ENCODE measurements at regions not wholly inside any gene's neighbourhood (a gene's known extent, or its start where the extent isn't known, plus 50 kb on each side); places are given as distances from the start of the nearest gene placed in this dataset.

DNA sequence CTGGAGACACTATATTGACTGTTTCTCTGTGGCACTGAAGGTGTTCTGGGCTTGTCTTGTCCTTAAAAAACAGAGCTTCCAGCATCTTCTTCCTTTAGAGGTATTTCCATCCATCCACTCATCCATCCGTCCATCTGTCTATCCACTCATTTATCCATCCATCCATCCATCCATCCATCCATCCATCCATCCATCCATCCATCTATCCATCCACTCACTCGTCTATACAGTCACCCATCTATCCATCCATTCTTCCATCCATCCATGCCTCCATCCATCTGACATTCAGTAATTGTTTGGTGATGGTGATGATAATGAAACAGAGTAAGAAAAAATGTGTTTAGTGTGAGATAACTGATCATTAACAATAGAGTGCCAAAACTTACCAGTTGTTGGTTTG lies 334.8 kb downstream of the NSG2 start:
- DNase-seq, result no peak

DNA sequence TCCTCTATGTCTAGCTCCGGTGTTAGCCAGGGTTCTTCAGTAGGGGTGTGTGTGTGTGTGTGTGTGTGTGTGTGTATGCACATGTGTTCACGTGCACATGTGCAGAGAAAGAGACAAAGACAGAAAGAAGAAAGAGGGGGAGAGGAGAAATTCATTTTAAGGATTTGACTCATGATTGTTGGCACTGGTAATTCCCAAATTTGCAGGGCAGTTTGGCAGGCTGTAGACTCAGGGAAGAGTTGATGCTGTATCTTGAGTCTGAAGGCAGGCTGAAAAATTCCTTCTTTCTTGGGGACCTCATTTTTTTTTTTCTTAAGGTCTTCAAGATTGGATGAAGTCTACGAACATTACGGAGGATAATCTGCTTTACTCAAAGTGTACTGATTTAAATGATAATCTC lies 335.7 kb downstream of the NSG2 start:
- DNase-seq, result no peak

DNA sequence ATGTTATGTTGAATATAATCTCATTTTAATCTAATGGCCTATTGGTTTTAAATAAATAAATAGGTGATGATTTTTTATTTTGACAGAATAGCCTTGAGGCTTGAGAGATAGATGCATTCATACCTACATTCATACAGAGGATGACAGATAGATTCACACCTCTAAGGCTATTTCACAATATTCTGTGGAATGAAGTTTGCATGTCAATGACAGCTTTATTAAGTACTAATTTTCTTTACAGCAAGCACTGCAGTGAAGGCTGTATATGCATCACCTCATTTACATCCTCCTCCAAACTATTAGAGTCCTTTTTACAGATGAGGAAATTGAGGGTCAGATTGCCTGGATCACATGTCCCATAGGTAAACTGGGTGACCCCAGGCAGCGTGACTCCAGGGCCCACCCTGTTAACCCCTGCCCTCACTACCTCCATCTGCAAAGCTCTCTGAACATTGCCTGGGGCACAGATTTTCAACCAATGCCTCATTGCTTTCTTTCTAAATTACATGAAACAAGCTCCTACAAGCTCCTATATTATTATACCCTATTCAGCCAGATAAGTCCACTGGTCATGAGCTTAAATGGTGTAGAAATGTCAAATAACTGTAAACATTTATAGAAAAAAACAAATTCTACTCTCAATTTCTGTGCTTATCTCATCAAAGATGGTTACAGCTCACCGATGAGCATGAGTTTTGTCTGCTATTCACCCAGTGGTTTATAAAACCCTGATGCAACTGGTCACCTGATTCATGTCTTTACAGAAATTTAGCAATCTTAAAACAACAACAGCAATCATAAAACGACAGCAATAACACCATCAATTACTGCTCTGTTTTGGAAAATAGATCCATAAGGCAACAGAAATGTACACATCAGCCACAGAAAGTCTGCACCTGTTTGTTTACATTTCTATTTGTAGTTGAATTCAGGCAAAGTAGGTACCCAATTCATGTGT lies 338.0 kb downstream of the NSG2 start:
- DNase-seq, result no peak

DNA sequence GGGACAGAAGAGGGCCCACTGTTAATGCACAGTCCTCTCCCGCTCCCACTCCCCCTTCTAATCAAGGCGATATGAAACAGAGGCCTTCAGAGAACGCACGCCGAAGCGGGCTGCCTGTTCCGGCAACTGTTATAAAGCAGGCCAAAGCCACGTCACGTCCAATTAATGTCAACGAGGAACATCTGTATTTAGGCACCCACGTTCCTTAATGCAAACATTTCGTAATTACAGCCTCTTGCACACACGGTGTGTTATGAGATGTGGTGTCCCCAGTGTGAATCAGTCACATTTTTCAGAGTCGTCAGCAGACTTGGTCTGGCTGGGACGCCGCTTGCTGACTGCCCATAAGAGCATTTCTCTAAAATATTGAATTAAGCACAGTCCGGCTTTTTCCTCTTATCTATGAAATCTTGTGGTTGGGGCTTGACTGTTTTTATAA lies 339.0 kb downstream of the NSG2 start:
- no peak for DNase-seq

DNA sequence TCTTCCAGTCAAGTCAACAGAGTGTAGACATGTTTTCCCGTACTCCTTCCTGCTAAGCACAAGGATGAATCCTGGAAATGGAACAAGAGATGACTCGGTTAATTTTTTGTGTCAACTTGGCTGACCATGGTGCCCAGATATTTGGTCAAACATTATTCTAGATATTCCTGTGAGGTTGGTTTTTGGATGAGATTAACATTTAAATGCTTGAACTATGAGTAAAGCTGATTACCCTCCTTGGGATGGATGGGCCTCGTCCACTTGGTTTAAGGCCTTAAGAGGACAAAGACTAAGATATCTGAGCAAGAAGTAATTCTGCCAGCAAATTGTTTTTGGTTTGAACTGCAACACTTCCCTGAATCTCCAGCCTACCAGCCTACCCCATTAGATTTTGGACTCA lies 338.1 kb upstream of the MSX2 start:
- DNase-seq, result no peak

DNA sequence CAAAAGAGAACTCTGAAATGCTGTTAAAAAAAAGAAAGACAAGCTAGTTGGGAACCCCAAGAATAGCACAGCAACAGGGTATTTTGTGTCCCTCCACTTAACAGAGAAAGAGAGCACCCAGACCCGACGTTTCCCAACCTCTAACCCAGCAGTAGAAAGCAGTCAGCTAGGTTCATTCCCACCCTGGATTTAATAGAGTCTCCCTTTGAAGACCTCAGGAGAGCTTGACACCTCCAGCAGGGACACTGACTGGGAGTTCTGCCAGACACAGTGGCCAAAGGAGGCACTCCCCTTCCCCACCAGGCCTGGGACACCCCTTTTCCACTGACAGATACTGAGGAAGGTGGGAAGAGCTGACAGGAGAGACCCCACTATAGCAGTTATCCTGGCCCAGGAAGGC lies 337.5 kb upstream of the MSX2 start:
- DNase-seq, result no peak

DNA sequence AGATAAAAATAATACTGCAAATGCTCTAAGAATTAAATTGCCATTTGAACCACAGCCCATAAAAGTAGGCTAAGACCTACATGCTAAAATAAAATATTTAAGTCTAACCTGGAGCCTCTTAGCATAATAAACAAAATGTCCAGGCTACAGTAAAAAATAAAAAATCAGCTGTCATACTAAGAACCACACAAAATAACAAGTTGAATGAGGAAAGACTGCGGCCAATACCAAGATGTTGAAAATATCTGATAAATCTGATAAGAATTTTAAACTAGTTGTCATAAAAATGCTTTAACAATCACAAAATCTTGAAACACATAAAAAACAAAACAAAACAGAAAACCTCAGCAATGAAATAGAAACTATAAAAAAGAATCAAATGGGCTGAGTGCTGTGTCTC lies 336.9 kb upstream of the MSX2 start:
- DNase-seq, result no peak

DNA sequence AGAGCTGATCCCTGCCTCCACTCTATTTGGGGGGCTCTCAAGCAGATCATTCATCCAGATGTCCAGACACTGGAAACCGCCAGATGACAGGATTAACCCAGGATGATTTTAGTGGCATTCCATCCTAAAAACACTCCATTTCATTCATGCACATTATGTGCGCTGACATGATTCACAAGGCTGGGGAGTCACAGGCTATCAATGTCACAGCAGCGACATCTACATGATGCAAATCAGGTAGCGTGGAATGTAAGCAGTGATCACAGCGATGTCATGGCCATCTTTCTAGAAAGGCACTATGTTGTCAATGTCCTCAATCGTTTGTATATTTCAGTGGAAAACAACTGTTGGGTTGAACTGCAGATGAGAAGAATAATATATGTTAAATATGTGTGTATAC lies 331.5 kb upstream of the MSX2 start:
- no peak for DNase-seq

DNA sequence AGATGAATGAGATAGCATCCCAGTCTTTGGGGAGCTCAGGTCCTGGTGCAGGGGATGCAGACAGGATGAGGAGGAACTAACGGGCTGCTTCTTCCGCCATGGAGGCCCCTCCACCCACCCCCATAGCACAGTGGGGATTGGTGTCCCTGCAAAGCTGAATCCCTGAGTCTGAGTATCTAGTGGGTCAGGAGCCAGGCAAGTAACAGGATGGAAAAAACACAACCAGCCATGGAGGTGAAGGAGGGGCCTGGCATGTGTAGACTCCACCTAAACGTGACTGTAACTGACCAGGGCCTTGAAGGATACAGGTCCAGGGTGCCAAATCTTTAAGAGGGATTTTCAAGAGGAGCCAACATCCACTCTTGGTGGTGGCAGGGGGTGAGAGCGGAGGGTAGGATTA lies 327.8 kb upstream of the MSX2 start:
- no peak for DNase-seq

DNA sequence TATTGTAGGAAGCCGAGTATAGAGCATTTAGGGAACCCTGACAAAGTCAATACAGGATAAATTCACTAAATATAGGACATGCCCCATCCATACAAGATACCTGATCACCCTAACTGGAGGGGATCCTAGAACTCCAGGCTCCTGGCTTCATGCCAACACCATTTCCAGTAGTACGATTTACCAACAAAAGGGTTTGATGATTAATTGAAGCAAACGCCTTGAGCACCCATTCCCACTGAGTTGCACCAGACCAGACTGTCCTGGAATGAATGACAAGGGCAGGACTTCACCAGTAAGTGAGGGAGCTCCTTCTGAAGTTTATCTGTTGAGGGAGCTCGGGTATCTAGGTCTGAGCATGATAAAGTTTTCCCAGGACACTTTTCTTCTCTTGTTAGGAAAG lies 327.2 kb upstream of the MSX2 start:
- DNase-seq, result no peak

DNA sequence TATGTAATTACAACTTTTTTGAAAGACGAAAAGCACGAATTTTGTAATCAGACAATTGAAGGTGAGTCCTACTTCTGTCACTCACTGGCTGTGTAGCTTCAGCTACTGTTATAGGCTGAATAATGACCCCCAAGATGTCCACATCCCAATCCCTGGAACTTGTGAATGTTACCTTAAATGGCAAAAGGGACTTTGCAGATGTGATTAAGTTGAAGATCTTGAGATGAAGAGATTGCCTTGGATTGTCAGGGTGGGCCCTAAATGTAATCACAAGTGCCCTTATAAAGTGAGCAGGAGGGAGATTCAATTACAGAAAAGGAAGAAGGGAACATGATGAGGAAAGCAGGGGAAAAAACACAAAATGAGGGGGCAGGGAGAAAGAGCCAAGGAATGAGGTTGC lies 326.2 kb upstream of the MSX2 start:
- DNase-seq, result no peak

DNA sequence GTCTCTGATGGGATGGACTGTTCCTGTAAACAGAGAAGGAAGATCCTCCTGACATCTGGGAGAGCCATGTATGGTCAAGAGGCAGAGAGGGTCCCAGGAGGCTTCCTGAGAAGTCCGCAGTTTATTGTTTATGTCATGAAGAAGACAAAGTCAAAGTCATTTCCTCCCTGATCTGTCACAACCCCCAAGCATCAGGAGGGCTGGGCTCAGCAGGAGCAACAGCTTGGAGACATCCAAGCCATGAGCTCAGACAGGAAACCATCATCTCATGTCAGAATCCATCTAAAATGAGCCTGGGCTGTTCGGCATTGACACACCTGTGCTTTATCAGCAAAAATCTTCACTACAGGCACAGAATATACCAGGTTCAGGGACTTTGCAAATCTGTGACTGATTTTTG lies 325.0 kb upstream of the MSX2 start:
- DNase-seq, result no peak

DNA sequence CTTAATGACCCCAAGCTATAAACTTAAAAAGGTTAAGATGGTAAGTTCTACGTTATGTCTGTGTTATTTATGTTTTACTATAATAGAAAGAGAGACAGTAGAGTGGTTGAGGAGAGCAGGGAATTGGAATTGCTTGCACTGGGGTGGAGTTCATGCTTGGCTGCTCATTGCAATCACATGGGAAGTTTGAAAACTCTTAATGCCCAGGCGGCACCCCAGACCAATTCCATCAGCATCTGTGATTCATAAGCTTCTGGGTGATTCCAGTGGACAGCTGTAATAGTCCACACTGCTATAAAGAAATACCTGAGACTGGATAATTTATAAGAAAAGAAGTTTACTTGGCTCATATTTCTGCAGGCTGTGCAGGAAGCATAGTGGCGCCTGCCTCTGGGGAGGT lies 323.9 kb upstream of the MSX2 start:
- DNase-seq, result no peak

DNA sequence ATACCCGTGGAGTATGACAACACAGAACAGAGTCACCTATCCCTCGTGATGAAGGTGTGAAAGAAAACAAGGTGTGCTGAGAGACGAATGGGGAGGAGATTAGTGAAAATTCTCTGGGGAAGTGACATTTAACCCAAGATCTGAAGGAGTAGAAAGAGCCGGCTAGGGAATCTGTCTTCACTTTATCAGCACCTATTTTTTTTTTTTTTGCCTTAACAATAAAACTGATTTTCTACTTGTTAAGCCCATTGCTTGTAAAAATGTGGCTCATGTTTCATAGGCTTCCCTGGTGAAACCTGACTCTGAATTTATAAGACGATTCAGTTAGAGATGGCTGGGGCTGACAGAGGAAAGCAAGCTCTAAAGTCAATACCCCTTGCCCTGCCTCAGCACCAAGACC lies 322.6 kb upstream of the MSX2 start:
- no peak for DNase-seq

DNA sequence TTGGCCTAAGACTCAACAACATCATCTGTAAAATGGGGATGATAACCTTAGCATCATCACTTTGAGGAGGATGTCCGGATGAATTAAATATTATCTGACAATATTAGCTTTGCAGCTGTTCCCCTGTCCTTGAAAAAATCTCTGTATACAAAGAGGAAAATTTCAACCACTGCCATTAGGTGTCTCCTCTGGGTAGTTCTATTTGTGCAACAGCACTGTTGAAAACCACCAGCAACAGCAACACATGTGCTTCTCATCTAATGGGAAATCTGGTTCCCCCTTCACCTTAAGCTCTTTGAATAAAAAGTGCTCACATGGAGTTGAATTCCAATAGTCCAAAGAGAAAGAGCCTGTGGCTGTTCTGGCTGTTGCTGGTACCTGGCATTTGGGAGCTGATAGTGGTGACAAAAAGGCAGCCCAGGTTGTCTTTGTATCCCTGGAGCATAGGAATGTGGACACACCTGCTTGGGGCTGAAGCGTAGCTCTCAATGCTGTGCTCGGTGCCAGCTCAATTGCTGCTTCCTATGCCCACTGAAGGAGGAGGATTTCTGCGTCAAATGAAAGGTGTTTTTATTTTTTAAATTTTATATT lies 322.1 kb upstream of the MSX2 start:
- DNase-seq, result no peak

DNA sequence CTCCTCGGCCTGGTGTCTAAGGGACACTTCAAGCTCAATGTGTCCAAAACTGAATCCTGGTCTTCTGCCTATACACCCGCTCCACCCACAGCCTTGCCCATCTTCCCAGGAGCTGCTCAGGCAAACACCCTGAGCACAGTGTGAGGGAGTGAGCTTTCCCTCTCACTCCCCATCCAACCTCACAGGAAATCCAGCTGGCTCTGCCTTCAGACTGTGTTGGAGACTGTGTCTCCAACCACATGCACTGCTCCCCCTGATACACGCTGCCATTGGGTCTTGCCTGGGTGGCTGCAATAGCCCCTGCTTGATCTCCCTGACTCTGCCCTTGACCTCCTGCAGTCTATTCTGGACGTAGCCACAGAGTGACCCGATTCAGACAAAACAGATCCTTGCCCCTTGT lies 319.5 kb upstream of the MSX2 start:
- DNase-seq, result no peak

DNA sequence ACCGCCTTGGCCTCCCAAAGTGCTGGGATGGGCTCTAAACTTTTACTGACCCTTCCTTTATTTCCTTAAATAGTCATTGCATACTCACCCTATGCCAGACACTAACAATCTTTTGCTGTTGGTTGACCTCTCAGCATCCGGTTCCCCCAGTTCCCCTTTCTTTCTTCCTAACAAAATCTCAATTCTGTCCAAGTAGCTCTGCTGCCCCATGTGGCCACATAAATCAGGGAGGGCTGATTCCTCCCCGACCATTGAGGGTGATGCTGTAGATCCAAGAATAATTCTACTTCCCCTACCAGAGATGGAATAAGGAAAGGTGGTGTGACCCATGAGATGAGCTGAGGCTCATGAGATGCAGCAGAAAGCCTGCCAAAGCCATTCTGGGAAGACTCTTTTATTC lies 315.3 kb upstream of the MSX2 start:
- DNase-seq, result no peak

DNA sequence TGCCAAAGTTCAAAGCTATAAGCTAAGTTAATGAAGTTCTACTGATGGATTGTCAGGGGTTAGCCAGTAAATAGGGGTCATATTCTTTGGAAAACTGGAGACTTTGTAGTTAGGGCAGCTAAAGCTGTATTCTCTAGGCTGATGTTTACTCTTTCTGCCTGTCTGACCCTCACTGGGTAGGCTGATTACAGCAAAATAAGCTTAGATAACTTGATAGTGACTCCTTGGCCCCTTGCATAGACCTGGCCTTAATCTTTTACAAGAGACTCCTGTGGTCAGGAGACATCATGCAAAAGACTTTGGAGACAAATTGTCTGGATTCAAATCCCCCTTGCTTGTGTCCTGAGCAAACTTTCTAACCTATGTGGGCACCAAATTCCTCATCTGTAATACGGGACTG lies 314.4 kb upstream of the MSX2 start:
- no peak for DNase-seq

DNA sequence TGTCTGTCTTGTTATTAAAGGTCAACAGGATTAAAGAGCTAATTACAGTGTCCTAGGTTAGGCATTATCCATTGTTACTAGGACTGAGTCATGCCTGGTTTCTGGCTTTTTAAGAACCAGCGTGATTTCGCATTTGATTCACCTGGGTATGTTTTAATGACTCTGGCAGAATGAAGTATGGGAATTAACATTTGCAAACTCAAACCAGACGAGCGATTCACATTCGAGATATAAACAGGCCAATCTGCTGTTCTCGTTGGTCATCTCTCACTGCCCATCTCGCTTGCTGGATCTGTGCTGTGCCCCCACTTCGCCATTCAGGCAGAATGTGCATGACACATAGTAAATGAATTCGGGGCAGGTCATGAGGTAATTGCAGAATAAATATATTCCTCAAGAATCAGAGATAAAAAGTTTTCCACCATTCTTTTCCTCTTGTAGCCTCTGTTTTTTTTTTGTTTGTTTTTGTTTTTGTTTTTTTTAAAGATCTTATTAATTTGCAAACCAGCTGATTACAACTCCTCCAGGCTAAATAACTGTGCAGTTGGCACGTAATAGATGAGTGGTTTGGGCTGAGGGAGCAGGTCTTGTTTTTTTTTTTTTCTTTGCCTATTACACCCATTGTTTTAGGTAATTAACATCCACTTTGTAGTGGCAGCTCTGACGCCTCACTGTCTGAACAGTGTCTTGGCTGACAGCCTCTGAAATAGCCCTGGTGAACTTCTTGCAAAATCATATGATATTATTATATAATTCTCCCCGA lies 313.5 kb upstream of the MSX2 start:
- DNase-seq, result no peak

DNA sequence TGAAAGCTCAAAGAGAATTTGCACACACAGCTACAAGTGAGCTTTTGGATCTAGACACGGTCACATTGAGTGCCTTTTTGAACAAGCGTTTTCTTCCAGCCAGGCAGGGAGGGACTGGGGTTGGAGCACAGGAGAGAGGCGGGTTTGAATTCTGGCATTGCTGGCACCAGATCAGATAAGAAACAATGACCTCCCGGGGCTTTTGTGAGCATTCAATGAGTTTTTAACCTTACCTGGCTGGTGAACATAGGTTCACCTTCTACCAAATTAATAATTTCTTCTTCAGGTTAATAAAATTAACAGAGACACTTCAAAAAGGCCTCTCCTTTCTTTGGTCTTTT lies 312.9 kb upstream of the MSX2 start:
- DNase-seq, result no peak

DNA sequence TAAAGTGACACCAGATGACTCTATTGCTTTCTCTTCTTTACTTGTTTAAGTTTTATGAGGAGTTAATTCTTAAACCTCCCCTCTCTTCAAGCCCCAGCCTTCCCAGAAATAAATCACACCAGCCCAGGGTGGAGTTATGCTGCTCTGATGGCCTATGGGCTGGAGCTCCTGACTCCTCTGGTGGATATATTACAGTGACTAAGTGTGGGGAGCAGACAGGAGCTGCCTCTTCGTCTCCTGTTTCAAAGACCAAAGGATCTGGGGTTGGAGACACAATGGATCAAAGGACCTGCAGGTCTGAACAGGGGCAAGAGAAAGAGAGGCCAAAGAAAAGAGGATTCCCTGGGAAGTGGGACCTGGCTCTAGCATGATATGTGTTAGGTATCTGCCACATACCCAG lies 312.0 kb upstream of the MSX2 start:
- no peak for DNase-seq

DNA sequence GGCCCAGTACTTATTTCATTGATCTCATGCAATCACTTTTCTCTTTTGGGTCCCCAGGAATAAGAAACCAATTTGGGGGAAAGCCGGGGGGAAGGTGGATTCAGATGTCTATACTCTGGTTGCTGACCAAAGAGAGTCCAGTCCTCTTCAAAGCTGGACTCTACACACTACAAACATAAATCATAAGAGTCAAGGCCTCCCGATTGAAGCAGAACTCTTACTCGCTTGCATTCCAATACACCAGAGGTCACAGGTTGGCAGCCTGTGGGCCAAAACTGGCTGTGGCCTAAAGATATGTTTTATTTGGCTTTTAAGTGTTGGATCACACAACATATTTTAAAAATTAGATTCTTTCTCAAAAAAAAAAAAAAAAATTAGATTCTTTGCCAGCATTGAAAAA lies 311.4 kb upstream of the MSX2 start:
- DNase-seq, result no peak

DNA sequence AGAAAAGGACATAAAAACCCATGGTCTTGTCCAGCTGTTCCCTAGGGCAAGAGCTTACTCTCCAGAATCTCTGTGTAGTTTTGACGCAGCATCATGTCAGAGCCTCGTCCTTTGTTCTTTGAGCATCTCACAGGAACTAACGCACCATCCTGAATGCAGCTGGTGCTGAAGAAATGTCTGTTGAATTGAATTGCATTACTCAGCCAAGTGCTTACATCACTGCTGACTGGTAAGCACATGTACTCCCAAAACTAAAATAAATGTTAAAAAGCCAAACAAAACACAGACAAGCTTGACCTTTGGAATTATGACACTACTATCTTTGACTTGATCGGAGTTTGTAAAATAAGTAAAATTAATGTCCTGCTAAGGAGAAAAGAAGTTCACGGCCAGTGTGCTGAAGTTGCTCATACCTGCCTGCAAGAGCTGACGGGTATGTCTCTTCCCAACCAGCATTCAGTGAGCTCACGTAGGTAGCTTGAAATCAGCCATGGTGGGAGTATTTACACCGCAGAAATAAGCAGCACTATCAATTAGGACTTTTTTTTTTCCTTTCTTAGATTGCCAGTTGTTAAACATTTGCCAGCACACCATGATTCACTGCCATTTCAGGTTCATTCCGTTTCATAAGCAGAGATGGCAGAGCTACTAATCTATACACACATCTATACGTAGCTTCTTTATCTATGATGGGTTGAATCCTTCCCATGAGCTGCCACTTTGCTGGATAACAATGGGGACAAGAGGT lies 310.6 kb upstream of the MSX2 start:
- DNase-seq, result no peak

Data from 8988T (cell line).